GM21526 (cell line): ENCODE measurements at regions not wholly inside any gene's neighbourhood (a gene's known extent, or its start where the extent isn't known, plus 50 kb on each side); places are given as distances from the start of the nearest gene placed in this dataset.

Experiments used
- ATAC-seq: cut with Tn5 transposase; IDR thresholded peaks from one replicate; pipeline ENCODE4 v1.9.1; 2021; ENCODE audit warnings: moderate library complexity; ENCODE audit not compliant: unreplicated experiment, low FRiP score

DNA sequence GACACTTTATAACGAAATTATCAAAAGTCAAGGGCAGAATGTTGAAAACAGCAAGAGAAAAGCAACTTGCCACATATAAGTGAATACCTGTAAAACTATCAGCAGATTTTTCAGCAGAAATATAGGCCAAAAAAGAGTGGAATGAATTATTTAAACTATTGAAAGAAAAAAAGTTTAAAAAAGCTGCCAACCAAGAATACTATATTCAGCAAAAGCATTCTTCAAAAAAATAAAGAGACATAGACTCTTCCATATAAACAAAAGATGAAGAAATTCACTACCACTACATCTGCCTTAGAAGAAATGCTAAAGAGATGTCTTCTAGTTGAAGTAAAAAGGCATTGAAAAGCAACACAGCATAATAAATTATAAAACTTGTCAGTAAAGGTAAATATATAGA lies 80.6 kb upstream of the CPNE8 start:
- ATAC-seq = no peak

DNA sequence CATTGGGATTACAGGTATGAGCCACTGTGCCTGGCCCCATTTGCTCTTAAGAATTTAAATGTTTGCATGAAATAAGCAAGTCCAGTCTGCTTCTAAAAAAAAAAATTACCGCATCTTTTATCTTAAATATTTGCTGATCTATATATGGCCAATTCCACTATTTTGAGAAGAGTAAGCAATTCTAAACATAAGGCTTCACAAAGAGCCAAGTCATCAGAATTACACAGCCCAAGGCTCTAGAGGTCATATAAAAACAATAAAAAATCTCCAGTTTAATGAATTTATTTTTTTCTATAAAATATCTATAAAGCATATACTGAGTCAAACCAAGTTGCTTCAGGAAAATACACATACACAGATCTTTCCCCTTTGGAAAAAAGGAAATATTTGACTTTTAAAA lies 79.0 kb upstream of the CPNE8 start:
- ATAC-seq = no peak

DNA sequence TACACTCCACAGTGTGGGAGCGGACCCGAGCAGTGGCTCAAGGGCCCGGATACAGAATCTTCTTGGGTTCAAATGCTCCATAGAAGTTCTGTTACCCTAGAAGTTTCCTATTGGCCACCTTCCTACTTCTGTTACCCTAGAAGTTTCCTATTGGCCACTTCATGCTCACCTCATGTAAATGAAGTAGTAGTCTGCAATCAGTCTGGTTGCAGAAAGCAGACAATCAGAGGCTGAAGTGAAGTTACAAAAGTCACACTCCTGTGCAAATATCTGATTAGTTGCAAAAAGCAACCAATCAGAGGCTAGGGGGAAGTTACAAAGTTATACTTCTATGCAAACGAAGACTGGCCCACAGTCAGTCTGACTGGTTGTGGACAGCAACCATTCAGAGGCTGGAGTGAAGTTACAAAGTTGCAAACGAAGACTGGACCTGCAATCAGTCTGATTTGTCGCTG lies 77.8 kb upstream of the CPNE8 start:
- ATAC-seq = no peak

DNA sequence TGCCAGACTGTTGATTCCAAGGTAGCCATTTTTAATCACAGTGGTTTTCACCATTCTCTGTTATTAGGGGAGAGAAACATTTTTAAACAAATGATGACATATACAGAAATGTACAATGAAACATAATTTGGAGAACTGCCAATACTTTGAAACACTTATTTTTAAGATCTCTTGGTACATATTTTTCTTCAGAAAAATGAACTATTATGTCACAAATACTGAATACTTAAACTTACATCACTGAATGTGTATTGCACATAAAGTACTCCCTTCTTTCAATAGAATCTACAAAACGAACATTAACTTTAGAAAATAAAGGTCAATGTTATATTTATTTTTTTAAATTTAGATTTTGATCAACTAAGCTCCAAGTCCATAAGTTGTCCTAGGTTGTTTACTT lies 71.7 kb upstream of the CPNE8 start:
- ATAC-seq = no peak

DNA sequence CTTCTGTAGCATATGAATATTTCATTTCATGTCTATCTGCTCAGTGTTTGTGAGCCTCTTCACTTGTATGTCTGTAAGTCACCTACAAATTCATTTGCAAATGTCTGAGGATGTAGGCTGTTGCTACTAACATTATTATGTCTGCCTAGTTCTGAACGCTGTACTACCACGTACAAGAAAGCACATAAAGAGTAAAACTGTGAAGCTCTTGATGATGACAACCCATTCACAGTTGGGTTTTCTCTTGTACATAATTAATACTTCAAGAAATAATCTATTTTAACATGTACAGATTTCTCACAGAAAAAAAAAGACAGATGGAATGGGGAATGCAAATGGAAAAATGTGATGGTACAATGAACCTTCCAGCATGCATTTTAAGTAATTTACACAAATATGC lies 64.3 kb upstream of the CPNE8 start:
- no peak for ATAC-seq

DNA sequence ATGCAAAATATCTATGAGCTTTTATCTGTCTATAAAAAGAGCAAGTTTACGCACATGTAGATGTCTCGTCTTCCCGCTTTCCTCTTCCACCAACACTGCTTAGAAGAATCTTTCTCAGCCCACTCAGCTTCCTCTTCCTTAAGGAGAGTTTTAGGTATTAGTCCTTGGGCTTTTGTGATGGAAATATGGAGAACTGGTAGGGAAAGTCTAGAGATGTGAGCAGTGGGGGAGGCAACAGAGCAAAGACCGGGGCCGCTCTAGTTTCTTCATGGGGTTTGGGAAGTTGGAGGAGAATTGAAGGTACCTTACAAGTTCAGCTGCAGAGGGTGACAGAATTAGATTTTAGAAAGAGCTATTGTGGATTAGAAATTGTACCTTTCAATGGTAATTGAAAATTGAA lies 56.3 kb upstream of the CPNE8 start:
- no peak for ATAC-seq

DNA sequence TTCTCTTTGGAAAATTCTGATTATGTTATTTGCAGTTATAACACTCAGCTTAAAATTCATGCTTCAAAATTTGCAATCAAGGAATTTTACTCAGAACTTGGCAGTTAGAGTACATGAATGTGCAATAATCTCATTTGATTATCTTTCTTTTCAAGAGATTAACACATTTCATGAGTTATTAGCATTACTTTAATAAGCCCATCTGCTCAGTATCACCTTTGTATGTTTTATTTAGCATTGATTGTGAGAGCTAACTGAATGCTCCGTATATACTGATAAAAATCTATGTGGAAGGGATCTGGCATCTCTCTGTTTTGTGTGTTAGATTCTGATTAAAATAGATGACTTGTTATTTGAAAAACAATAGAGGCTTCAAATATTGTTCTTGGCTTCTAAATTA lies 55.6 kb upstream of the CPNE8 start:
- no peak for ATAC-seq

DNA sequence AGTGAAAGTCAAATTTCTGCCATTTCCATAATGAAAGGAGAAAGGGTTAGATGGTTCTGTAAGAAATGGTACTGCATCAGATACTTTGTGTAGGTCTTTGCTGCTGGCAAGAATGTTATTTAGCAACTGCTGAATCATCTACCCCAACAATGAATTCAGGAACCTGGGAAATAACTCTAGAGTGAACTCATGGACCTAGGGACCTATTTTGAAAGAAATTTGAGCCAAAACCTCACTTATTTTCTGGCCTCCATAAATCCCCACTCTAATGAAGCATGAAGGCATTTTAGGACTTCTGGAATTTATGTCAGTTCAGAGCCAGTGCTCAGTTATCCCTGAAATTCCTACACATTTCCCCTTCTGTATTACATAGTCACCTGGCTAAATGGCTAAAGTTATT lies 50.9 kb upstream of the CPNE8 start:
- no peak for ATAC-seq
